OCI-LY3 (cell line): ENCODE measurements at regions not wholly inside any gene's neighbourhood (a gene's known extent, or its start where the extent isn't known, plus 50 kb on each side); places are given as distances from the start of the nearest gene placed in this dataset.

Experiments
- H2AFZ ChIP-seq: fragments of 200-600, 300-600 bp; shearing (Covaris generic); 2 replicates; pipeline ENCODE4 v1.6.0; 2014; ENCODE audit warnings: antibody characterized with exemption, low read depth, low read length
- H3K27ac ChIP-seq: fragments of 200-600, 300-600 bp; sonication (generic); 2 replicates; pipeline ENCODE4 v1.5.1; 2014; ENCODE audit warnings: mild to moderate bottlenecking, low read length, moderate library complexity, mixed read lengths
- H3K27me3 ChIP-seq: fragments of 200-600, 300-600 bp; sonication (generic); 2 replicates; pipeline ENCODE4 v1.6.1; 2014; ENCODE audit warnings: low read depth, low read length, mixed read lengths
- H3K36me3 ChIP-seq: fragments of 200-600, 300-600 bp; sonication (generic); replicated peaks from 2 replicates; pipeline ENCODE3; 2014; ENCODE audit warnings: low read depth, low read length, mixed read lengths
- H3K4me1 ChIP-seq: fragments of 300-600, 200-600 bp; sonication (generic); 2 replicates; pipeline ENCODE4 v1.6.1; 2014; ENCODE audit warnings: low read length, mixed read lengths
- H3K4me2 ChIP-seq: fragments of 200-600, 300-600 bp; sonication (generic); 2 replicates; pipeline ENCODE4 v1.6.1; 2014; ENCODE audit warnings: low read length, mixed read lengths
- H3K4me3 ChIP-seq: fragments of 300-600, 200-600 bp; sonication (generic); 2 replicates; pipeline ENCODE4 v1.5.1; 2014; ENCODE audit warnings: antibody characterized with exemption, mild to moderate bottlenecking, low read length, moderate library complexity
- H3K79me2 ChIP-seq: fragments of 300-600, 200-600 bp; shearing (Covaris generic); 2 replicates; pipeline ENCODE4 v1.6.1; 2014; ENCODE audit warnings: mild to moderate bottlenecking, low read length, mixed read lengths
- H3K9ac ChIP-seq: fragments of 300-600, 200-600 bp; shearing (Covaris generic); 2 replicates; pipeline ENCODE4 v1.6.0; 2014; ENCODE audit warnings: mild to moderate bottlenecking, low read length, moderate library complexity
- H3K9me3 ChIP-seq: fragments of 200-600, 300-600 bp; shearing (Covaris generic); 2 replicates; pipeline ENCODE4 v1.6.1; 2014; ENCODE audit warnings: low read length, mixed read lengths; ENCODE audit not compliant: insufficient read depth
- H4K20me1 ChIP-seq: fragments of 200-600, 300-600 bp; sonication (generic); 2 replicates; pipeline ENCODE4 v1.6.1; 2016; ENCODE audit warnings: low read length, mixed read lengths; ENCODE audit not compliant: insufficient read depth
- CTCF ChIP-seq: fragments of 200-600, 300-600 bp; sonication (generic); IDR thresholded peaks from 2 replicates; pipeline ENCODE4 v1.5.1; 2014; ENCODE audit warnings: antibody characterized with exemption, low read length, low read depth
- EZH2phosphoT487 ChIP-seq: fragments of 200-600 bp; shearing (Covaris generic); IDR thresholded peaks from 2 replicates; pipeline ENCODE4 v1.6.1; 2018; ENCODE audit warnings: antibody characterized with exemption, mixed run types, low read depth

- Histone ChIP-seq H3K27ac (no peak overlapping the region), H3K4me2 (peak overlapping the region; percentile 16; the same call in 1 of the 2 replicates), H3K9ac (no peak overlapping the region), H3K9me3 (no peaks in the 10 kb centered on the region), H2AFZ (0 out of 2 replicates have a peak overlapping the region, but pooled peaks have one; percentile 27), H3K27me3 (no peaks in the 10 kb centered on the region), H3K79me2 (no peaks in the 10 kb centered on the region), H4K20me1 (no peaks in the 10 kb centered on the region), H3K4me1 (peaks cover 3% of the 10 kb centered on the region; the same call in 1 of the 2 replicates), H3K4me3 (no peak overlapping the region), H3K36me3 (no peaks in the 10 kb centered on the region)
- TF ChIP-seq CTCF (no peak), EZH2phosphoT487 (no peak)
Measured at GRCh38 chr2:78439122-78439521, 586.4 kb upstream of the REG3G start.

GRCh38 chr2:78455586-78455985 lies 569.9 kb upstream of the REG3G start:
- no peak for TF ChIP-seq CTCF
- no peak for TF ChIP-seq EZH2phosphoT487
- Histone ChIP-seq H3K9me3 (no peaks in the 10 kb centered on the region), H2AFZ (no peak overlapping the region), H3K27me3 (no peaks in the 10 kb centered on the region), H4K20me1 (no peaks in the 10 kb centered on the region), H3K4me1 (no peaks in the 10 kb centered on the region), H3K9ac (no peak overlapping the region), H3K4me2 (no peak overlapping the region), H3K79me2 (no peaks in the 10 kb centered on the region), H3K4me3 (no peak overlapping the region), H3K27ac (no peak overlapping the region), H3K36me3 (no peaks in the 10 kb centered on the region)

DNA sequence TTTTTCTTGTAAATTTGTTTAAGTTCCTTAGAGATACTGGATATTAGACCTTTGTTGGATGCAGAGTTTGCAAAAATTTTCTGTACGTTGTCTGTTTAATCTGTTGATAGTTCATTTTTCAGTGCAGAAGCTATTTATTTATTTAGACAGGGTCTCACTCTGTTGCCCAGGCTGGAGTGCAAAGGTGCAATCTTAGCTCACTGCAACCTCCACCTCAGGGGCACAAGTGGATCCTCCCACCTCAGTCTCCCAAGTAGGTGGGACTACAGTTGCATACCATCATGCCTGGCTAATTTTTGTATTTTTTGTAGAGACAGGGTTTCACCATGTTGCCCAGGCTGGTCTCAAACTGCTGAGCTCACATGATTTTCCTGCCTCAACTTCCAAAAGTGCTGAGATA lies 568.2 kb upstream of the REG3G start:
- Histone ChIP-seq H3K79me2 (no peaks in the 10 kb centered on the region), H3K4me3 (no peak overlapping the region), H3K4me2 (no peak overlapping the region), H3K27me3 (no peaks in the 10 kb centered on the region), H3K9ac (no peak overlapping the region), H4K20me1 (no peaks in the 10 kb centered on the region), H2AFZ (no peak overlapping the region), H3K9me3 (no peaks in the 10 kb centered on the region), H3K4me1 (no peaks in the 10 kb centered on the region), H3K27ac (no peak overlapping the region), H3K36me3 (no peaks in the 10 kb centered on the region)
- no peak for TF ChIP-seq CTCF
- no peak for TF ChIP-seq EZH2phosphoT487

DNA sequence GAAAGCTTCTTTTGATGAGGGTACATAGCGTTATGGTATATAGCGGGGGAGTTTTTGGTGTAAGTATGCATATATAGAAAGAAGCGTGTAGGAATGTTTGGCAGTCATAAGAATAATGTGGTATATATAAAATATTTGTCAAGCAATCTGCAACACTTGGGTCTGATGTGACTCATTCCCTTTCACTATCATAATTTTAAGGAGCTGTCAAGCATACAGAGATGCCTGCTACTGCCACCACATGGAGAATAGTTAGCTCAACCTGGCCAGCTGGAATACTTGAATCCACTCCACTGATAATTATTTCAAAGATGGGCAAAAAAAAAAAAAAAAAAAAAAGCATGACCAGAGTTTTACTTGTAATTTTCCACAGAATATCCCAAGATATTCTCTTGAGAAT lies 559.8 kb upstream of the REG3G start:
- H3K27me3 ChIP-seq: no peaks in the 10 kb centered on the region
- TF ChIP-seq CTCF (no peak), EZH2phosphoT487 (no peak)

More for the DNA sequence above, 559.8 kb upstream of the REG3G start:
- no peaks in the 10 kb centered on the region for H3K4me1 ChIP-seq
- H3K27ac ChIP-seq: no peak overlapping the region
- no peak overlapping the region for H3K4me3 ChIP-seq
- no peak overlapping the region for H3K4me2 ChIP-seq
- H3K9ac ChIP-seq: no peak overlapping the region
- no peaks in the 10 kb centered on the region for H4K20me1 ChIP-seq
- H3K36me3 ChIP-seq: no peaks in the 10 kb centered on the region
- H2AFZ ChIP-seq: no peak overlapping the region
- H3K9me3 ChIP-seq: no peaks in the 10 kb centered on the region
- no peaks in the 10 kb centered on the region for H3K79me2 ChIP-seq
